ENCODE measurements at regions not wholly inside any gene's neighbourhood (a gene's known extent, or its start where the extent isn't known, plus 50 kb on each side); places are given as distances from the start of the nearest gene placed in this dataset.

GRCh38 chr5:68478301-68479095 lies 262.9 kb downstream of the PIK3R1 start:
- no peaks in the 10 kb centered on the region for H3K36me3 ChIP-seq (ENCODE audit: insufficient read depth, low read length)
- no peak overlapping the region for H2AFZ ChIP-seq (ENCODE audit: low read length)
- no peaks in the 10 kb centered on the region for H3F3A ChIP-seq (ENCODE audit: insufficient read depth, low read length)
- no peaks in the 10 kb centered on the region for H3K9me3 ChIP-seq (ENCODE audit: low read length)
- H4K20me1 ChIP-seq (ENCODE audit: insufficient read depth, low read length): no peaks in the 10 kb centered on the region
- H3K9ac ChIP-seq (ENCODE audit: low read length): no peak overlapping the region
- no peaks in the 10 kb centered on the region for H3K9me2 ChIP-seq (ENCODE audit: low read depth, low read length)
- H3K79me2 ChIP-seq (ENCODE audit: insufficient read depth, low read length): no peaks in the 10 kb centered on the region
- TF ChIP-seq CTCF (IDR thresholded peaks at IDR 0.05; ENCODE audit: low read length) (no peak), EZH2 (IDR thresholded peaks at IDR 0.05; ENCODE audit: borderline replicate concordance, low read length) (no peak)
- H3K27ac ChIP-seq (ENCODE audit: low read depth, low read length, poor library complexity, severe bottlenecking): no peak overlapping the region
- H3K4me2 ChIP-seq (ENCODE audit: low read length): no peak overlapping the region
- no peak overlapping the region for H3K4me3 ChIP-seq (ENCODE audit: low read depth, low read length, poor library complexity, severe bottlenecking)
- no peaks in the 10 kb centered on the region for H3K4me1 ChIP-seq (ENCODE audit: insufficient read depth, low read length, severe bottlenecking)
- no peaks in the 10 kb centered on the region for H3K27me3 ChIP-seq (ENCODE audit: insufficient read depth, low read length)

GRCh38 chr5:68479524-68479923 lies 264.0 kb downstream of the PIK3R1 start:
- Histone ChIP-seq H3K27me3 (ENCODE audit: insufficient read depth, low read length) (no peaks in the 10 kb centered on the region), H3K79me2 (ENCODE audit: insufficient read depth, low read length) (no peaks in the 10 kb centered on the region), H2AFZ (ENCODE audit: low read length) (no peak overlapping the region), H3K27ac (ENCODE audit: low read depth, low read length, poor library complexity, severe bottlenecking) (no peak overlapping the region), H3F3A (ENCODE audit: insufficient read depth, low read length) (no peaks in the 10 kb centered on the region), H3K9ac (ENCODE audit: low read length) (no peak overlapping the region), H3K4me2 (ENCODE audit: low read length) (no peak overlapping the region), H3K36me3 (ENCODE audit: insufficient read depth, low read length) (no peaks in the 10 kb centered on the region), H3K9me2 (ENCODE audit: low read depth, low read length) (no peaks in the 10 kb centered on the region), H3K4me1 (ENCODE audit: insufficient read depth, low read length, severe bottlenecking) (no peaks in the 10 kb centered on the region), H4K20me1 (ENCODE audit: insufficient read depth, low read length) (no peaks in the 10 kb centered on the region), H3K4me3 (ENCODE audit: low read depth, low read length, poor library complexity, severe bottlenecking) (no peak overlapping the region), H3K9me3 (ENCODE audit: low read length) (no peaks in the 10 kb centered on the region)
- TF ChIP-seq CTCF (IDR thresholded peaks at IDR 0.05; ENCODE audit: low read length): no peak
- no peak for TF ChIP-seq EZH2 (IDR thresholded peaks at IDR 0.05; ENCODE audit: borderline replicate concordance, low read length)

GRCh38 chr5:68480335-68480940 lies 264.9 kb downstream of the PIK3R1 start:
- no peaks in the 10 kb centered on the region for H3F3A ChIP-seq (ENCODE audit: insufficient read depth, low read length)
- TF ChIP-seq CTCF (IDR thresholded peaks at IDR 0.05; ENCODE audit: low read length): no peak
- TF ChIP-seq EZH2 (IDR thresholded peaks at IDR 0.05; ENCODE audit: borderline replicate concordance, low read length): no peak
- no peak overlapping the region for H2AFZ ChIP-seq (ENCODE audit: low read length)
- H3K9ac ChIP-seq (ENCODE audit: low read length): no peak overlapping the region
- no peaks in the 10 kb centered on the region for H3K4me1 ChIP-seq (ENCODE audit: insufficient read depth, low read length, severe bottlenecking)
- no peak overlapping the region for H3K27ac ChIP-seq (ENCODE audit: low read depth, low read length, poor library complexity, severe bottlenecking)
- no peak overlapping the region for H3K4me2 ChIP-seq (ENCODE audit: low read length)
- H3K9me2 ChIP-seq (ENCODE audit: low read depth, low read length): no peaks in the 10 kb centered on the region
- H4K20me1 ChIP-seq (ENCODE audit: insufficient read depth, low read length): no peaks in the 10 kb centered on the region
- no peaks in the 10 kb centered on the region for H3K27me3 ChIP-seq (ENCODE audit: insufficient read depth, low read length)
- no peaks in the 10 kb centered on the region for H3K79me2 ChIP-seq (ENCODE audit: insufficient read depth, low read length)
- H3K4me3 ChIP-seq (ENCODE audit: low read depth, low read length, poor library complexity, severe bottlenecking): no peak overlapping the region
- H3K36me3 ChIP-seq (ENCODE audit: insufficient read depth, low read length): no peaks in the 10 kb centered on the region
- H3K9me3 ChIP-seq (ENCODE audit: low read length): no peaks in the 10 kb centered on the region
